ENCODE measurements at regions not wholly inside any gene's neighbourhood (a gene's known extent, or its start where the extent isn't known, plus 50 kb on each side); places are given as distances from the start of the nearest gene placed in this dataset.
A peak's percentile ranks its signal among the peaks of the same experiment; 100 is the strongest.

GRCh38 chr21:41064951-41065350 is 103.0 kb upstream of the BACE2 start:
- Histone ChIP-seq H3K27me3 (ENCODE audit: control insufficient read depth, insufficient read depth, low read length) (peaks cover 14% of the 10 kb centered on the region), H3K4me3 (ENCODE audit: low read depth, low read length) (no peak overlapping the region), H3K36me3 (ENCODE audit: control insufficient read depth, insufficient read depth, low read length) (no peaks in the 10 kb centered on the region), H3K9me3 (ENCODE audit: control insufficient read depth, insufficient read depth, low read depth, low read length) (peaks cover 5% of the 10 kb centered on the region; the same call in 1 of the 2 replicates), H3K9ac (ENCODE audit: low read length) (no peak overlapping the region), H3K4me1 (ENCODE audit: control insufficient read depth, insufficient read depth, low read length) (peaks cover 9% of the 10 kb centered on the region), H3K27ac (ENCODE audit: low read depth, low read length) (no peak overlapping the region)

GRCh38 chr21:41065539-41065938 is 102.4 kb upstream of the BACE2 start:
- H3K9ac ChIP-seq (ENCODE audit: low read length) = no peak overlapping the region

DNA sequence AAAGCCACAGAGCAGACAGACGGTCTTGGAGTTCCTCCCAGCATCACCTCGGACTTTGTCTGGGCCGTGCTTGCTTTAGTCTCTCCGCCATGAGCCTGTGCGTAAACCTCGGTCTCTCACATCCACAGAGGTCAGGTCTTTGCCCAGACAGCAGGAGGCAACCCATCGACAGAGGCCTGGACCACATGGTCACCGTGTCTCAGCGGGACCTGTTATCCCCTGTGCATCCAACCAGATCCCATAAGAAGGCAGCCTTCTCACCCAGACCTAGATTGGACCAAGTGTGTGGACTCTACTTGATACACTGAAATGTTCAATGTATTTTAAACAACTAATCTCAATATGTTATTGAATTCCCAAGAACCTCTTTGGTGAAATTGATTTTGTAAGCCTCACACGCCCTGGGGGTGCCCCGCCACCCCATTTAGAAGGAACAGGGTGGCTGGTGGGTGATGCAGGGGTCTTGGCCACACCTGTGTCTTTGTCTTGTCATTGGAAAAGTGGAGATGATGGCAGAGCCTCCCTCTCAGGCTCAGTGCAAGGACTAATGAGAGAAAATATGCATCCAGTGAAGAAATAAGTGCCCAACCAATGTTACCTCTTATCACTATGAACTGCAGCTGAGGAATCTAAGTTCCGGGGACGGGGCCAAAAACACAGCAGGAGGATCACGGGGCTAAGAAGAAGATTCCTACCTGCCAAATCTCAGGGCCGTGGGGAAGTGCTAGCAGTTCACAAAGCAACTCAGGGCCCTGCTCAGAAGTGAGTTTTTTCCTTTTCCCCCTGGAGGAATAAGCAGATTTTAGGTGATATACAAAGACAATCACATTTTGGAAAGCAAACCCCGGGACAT is 101.6 kb upstream of the BACE2 start:
- Histone ChIP-seq H3K9me3 (ENCODE audit: control insufficient read depth, insufficient read depth, low read depth, low read length) (no peaks in the 10 kb centered on the region), H3K27me3 (ENCODE audit: control insufficient read depth, insufficient read depth, low read length) (peaks cover 14% of the 10 kb centered on the region), H3K9ac (ENCODE audit: low read length) (no peak overlapping the region), H3K4me1 (ENCODE audit: control insufficient read depth, insufficient read depth, low read length) (peaks cover 9% of the 10 kb centered on the region), H3K36me3 (ENCODE audit: control insufficient read depth, insufficient read depth, low read length) (no peaks in the 10 kb centered on the region), H3K27ac (ENCODE audit: low read depth, low read length) (no peak overlapping the region), H3K4me3 (ENCODE audit: low read depth, low read length) (no peak overlapping the region)

More at GRCh38 chr21:41065539-41065938, 102.4 kb upstream of the BACE2 start:
- Histone ChIP-seq H3K27me3 (ENCODE audit: control insufficient read depth, insufficient read depth, low read length) (peaks cover 14% of the 10 kb centered on the region), H3K4me1 (ENCODE audit: control insufficient read depth, insufficient read depth, low read length) (peaks cover 9% of the 10 kb centered on the region), H3K27ac (ENCODE audit: low read depth, low read length) (no peak overlapping the region), H3K9me3 (ENCODE audit: control insufficient read depth, insufficient read depth, low read depth, low read length) (peaks cover 2% of the 10 kb centered on the region; the same call in 1 of the 2 replicates), H3K4me3 (ENCODE audit: low read depth, low read length) (no peak overlapping the region), H3K36me3 (ENCODE audit: control insufficient read depth, insufficient read depth, low read length) (no peaks in the 10 kb centered on the region)

- Histone ChIP-seq H3K27ac (ENCODE audit: low read depth, low read length) (no peak overlapping the region), H3K27me3 (ENCODE audit: control insufficient read depth, insufficient read depth, low read length) (peaks cover 14% of the 10 kb centered on the region), H3K9ac (ENCODE audit: low read length) (no peak overlapping the region), H3K4me3 (ENCODE audit: low read depth, low read length) (no peak overlapping the region), H3K9me3 (ENCODE audit: control insufficient read depth, insufficient read depth, low read depth, low read length) (no peaks in the 10 kb centered on the region), H3K4me1 (ENCODE audit: control insufficient read depth, insufficient read depth, low read length) (peaks cover 9% of the 10 kb centered on the region), H3K36me3 (ENCODE audit: control insufficient read depth, insufficient read depth, low read length) (no peaks in the 10 kb centered on the region)
Measured at GRCh38 chr21:41067709-41068108, 100.3 kb upstream of the BACE2 start.

DNA sequence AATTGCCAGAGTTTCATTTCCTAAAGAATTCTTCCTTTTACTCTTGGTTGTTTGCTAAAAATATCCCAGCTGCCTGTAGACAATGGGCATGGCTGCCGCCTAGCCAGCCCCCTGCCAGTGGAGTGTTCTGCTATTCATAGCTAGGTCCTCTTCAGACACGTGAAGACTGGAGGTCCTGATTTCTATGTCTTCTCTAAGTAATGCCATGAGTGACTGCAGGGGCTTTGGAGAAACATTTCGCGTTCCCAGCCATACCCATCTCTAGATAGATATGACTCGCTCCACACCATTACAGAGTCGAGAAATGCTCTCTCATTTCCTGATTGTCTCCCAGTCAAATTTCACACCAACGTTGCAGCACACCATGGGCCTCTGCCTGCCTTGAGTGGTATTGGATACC is 99.5 kb upstream of the BACE2 start:
- peak overlapping the region; percentile 22; the same call in 1 of the 2 replicates for H3K4me3 ChIP-seq (ENCODE audit: low read depth, low read length)
- H3K4me1 ChIP-seq (ENCODE audit: control insufficient read depth, insufficient read depth, low read length) = peaks cover 9% of the 10 kb centered on the region
- H3K9ac ChIP-seq (ENCODE audit: low read length) = no peak overlapping the region
- peaks cover 14% of the 10 kb centered on the region for H3K27me3 ChIP-seq (ENCODE audit: control insufficient read depth, insufficient read depth, low read length)
- H3K36me3 ChIP-seq (ENCODE audit: control insufficient read depth, insufficient read depth, low read length) = no peaks in the 10 kb centered on the region
- H3K27ac ChIP-seq (ENCODE audit: low read depth, low read length) = no peak overlapping the region
- H3K9me3 ChIP-seq (ENCODE audit: control insufficient read depth, insufficient read depth, low read depth, low read length) = no peaks in the 10 kb centered on the region

GRCh38 chr21:41068967-41069642 is 98.9 kb upstream of the BACE2 start:
- H3K9ac ChIP-seq (ENCODE audit: low read length) = no peak overlapping the region

GRCh38 chr21:41070284-41070683 is 97.7 kb upstream of the BACE2 start:
- Histone ChIP-seq H3K9ac (ENCODE audit: low read length) (no peak overlapping the region), H3K27me3 (ENCODE audit: control insufficient read depth, insufficient read depth, low read length) (peaks cover 14% of the 10 kb centered on the region), H3K4me3 (ENCODE audit: low read depth, low read length) (no peak overlapping the region), H3K4me1 (ENCODE audit: control insufficient read depth, insufficient read depth, low read length) (no peaks in the 10 kb centered on the region), H3K9me3 (ENCODE audit: control insufficient read depth, insufficient read depth, low read depth, low read length) (no peaks in the 10 kb centered on the region), H3K27ac (ENCODE audit: low read depth, low read length) (no peak overlapping the region), H3K36me3 (ENCODE audit: control insufficient read depth, insufficient read depth, low read length) (no peaks in the 10 kb centered on the region)

More at GRCh38 chr21:41068967-41069642, 98.9 kb upstream of the BACE2 start:
- peaks cover 14% of the 10 kb centered on the region for H3K27me3 ChIP-seq (ENCODE audit: control insufficient read depth, insufficient read depth, low read length)
- H3K4me3 ChIP-seq (ENCODE audit: low read depth, low read length) = peak overlapping the region; percentile 22; the same call in 1 of the 2 replicates
- no peaks in the 10 kb centered on the region for H3K9me3 ChIP-seq (ENCODE audit: control insufficient read depth, insufficient read depth, low read depth, low read length)
- H3K36me3 ChIP-seq (ENCODE audit: control insufficient read depth, insufficient read depth, low read length) = no peaks in the 10 kb centered on the region
- no peak overlapping the region for H3K27ac ChIP-seq (ENCODE audit: low read depth, low read length)
- peaks cover 4% of the 10 kb centered on the region for H3K4me1 ChIP-seq (ENCODE audit: control insufficient read depth, insufficient read depth, low read length)

DNA sequence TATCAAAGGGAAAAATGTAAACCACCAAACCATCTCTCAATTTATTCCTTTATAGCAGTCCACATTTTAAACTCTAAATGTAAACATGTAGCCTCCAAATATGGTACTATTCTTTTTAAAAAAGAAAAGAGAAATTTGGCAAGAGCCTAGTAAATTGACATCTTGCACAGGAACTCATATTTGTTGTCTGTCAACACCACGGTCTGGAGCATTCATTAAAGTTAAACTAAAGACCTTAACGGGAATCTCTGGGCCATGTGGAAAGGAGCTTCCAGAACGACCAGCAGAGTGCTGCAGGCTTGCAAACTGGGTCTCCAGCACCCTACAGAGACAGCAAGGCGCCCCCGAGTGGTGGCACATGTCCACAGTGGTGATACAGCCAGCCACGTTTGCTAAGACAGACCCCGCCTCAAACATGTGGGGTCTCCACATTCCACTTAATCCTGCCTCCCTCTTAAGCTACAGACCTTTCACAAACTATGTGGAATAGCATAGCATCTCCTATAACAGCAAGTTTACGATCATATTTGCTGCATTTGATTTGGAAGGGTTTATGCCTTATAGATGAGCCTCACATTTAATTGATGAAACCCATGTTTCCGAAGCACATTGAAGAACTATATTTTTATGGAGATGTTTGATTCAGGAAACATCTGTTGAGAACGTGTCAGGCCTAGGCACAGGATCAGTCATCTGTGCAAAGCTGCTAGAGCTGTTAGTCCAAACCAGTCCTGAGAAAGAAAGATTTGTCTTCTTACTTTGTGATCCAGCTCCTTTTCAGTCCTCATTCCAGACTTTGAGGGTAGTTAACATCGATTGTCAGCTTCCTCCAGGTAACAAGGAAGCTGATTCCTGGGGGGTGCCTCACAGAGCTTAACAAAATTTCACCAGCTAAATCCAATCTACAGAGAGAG is 96.4 kb upstream of the BACE2 start:
- Histone ChIP-seq H3K27ac (ENCODE audit: low read depth, low read length) (no peak overlapping the region), H3K4me1 (ENCODE audit: control insufficient read depth, insufficient read depth, low read length) (no peaks in the 10 kb centered on the region), H3K4me3 (ENCODE audit: low read depth, low read length) (no peak overlapping the region), H3K9ac (ENCODE audit: low read length) (no peak overlapping the region), H3K9me3 (ENCODE audit: control insufficient read depth, insufficient read depth, low read depth, low read length) (no peaks in the 10 kb centered on the region), H3K36me3 (ENCODE audit: control insufficient read depth, insufficient read depth, low read length) (no peaks in the 10 kb centered on the region), H3K27me3 (ENCODE audit: control insufficient read depth, insufficient read depth, low read length) (peaks cover 14% of the 10 kb centered on the region)

- no peaks in the 10 kb centered on the region for H3K9me3 ChIP-seq (ENCODE audit: control insufficient read depth, insufficient read depth, low read depth, low read length)
- peaks cover 4% of the 10 kb centered on the region for H3K27me3 ChIP-seq (ENCODE audit: control insufficient read depth, insufficient read depth, low read length)
- no peaks in the 10 kb centered on the region for H3K4me1 ChIP-seq (ENCODE audit: control insufficient read depth, insufficient read depth, low read length)
- H3K4me3 ChIP-seq (ENCODE audit: low read depth, low read length) = no peak overlapping the region
- H3K27ac ChIP-seq (ENCODE audit: low read depth, low read length) = no peak overlapping the region
- H3K36me3 ChIP-seq (ENCODE audit: control insufficient read depth, insufficient read depth, low read length) = no peaks in the 10 kb centered on the region
- H3K9ac ChIP-seq (ENCODE audit: low read length) = no peak overlapping the region
Measured at GRCh38 chr21:41073558-41073957, 94.4 kb upstream of the BACE2 start.

GRCh38 chr21:41074396-41075184 is 93.4 kb upstream of the BACE2 start:
- Histone ChIP-seq H3K27me3 (ENCODE audit: control insufficient read depth, insufficient read depth, low read length) (no peaks in the 10 kb centered on the region), H3K4me3 (ENCODE audit: low read depth, low read length) (no peak overlapping the region), H3K4me1 (ENCODE audit: control insufficient read depth, insufficient read depth, low read length) (no peaks in the 10 kb centered on the region), H3K27ac (ENCODE audit: low read depth, low read length) (no peak overlapping the region), H3K36me3 (ENCODE audit: control insufficient read depth, insufficient read depth, low read length) (no peaks in the 10 kb centered on the region), H3K9me3 (ENCODE audit: control insufficient read depth, insufficient read depth, low read depth, low read length) (no peaks in the 10 kb centered on the region), H3K9ac (ENCODE audit: low read length) (no peak overlapping the region)

All from HUES6 (cell line).